HEK293 (cell line): ENCODE measurements at regions not wholly inside any gene's neighbourhood (a gene's known extent, or its start where the extent isn't known, plus 50 kb on each side); places are given as distances from the start of the nearest gene placed in this dataset.
"Not testable (repeated sequence)": the region's sequence is repeated elsewhere in the genome, so short reads cannot be mapped to it uniquely, and the experiment has no call there.

Experiments
- CTCF ChIA-PET: fragments of 350-600 bp; formaldehyde crosslinking; extraction: SDS; loops from one replicate; lab custom pipeline; 2021; ENCODE audit warnings: antibody characterized with exemption; lab: Yijun Ruan, JAX
- POLR2A ChIA-PET: fragments of 300-600 bp; formaldehyde crosslinking; extraction: SDS; loops from one replicate; lab custom pipeline; 2020; ENCODE audit warnings: antibody characterized with exemption, inconsistent platforms; lab: Yijun Ruan, JAX
- H3K27ac ChIP-seq: fragments of 200-500 bp; sonication (Bioruptor generic); 2 replicates; pipeline ENCODE4 v1.5.1; 2014; ENCODE audit warnings: low read depth, low read length, control low read depth, inconsistent platforms; ENCODE audit errors: extremely low read depth
- H3K36me3 ChIP-seq, 2 experiments: fragments of 200-500 bp in 1 of 2; sonication (Bioruptor generic) in 1 of 2; 1 replicate in 1 of 2; 2 replicates in 1 of 2; pipeline ENCODE4 v1.5.1; 2014 to 2017; ENCODE audit warnings: inconsistent platforms in 2 of 2, low read length in 2 of 2; ENCODE audit not compliant: control insufficient read depth in 2 of 2, insufficient read depth in 1 of 2
- H3K4me1 ChIP-seq: fragments of 200-500 bp; sonication (Bioruptor generic); 2 replicates; pipeline ENCODE4 v1.5.1; 2014; ENCODE audit warnings: mild to moderate bottlenecking, low read length, inconsistent platforms; ENCODE audit not compliant: control insufficient read depth, insufficient read depth
- H3K4me3 ChIP-seq: 2 replicates; pipeline ENCODE4 v1.5.1; 2011; ENCODE audit warnings: low read depth, mild to moderate bottlenecking, control low read depth, low read length, moderate library complexity
- H3K9me3 ChIP-seq: fragments of 200-500 bp; sonication (Bioruptor generic); 2 replicates; pipeline ENCODE4 v1.5.1; 2014; ENCODE audit warnings: low read depth, low read length, inconsistent platforms; ENCODE audit not compliant: control insufficient read depth, insufficient read depth
- GLIS1 ChIP-seq: fragments of 450-650 bp; formaldehyde crosslinking; IDR thresholded peaks from 2 replicates; pipeline ENCODE4 v1.5.1; 2016; ENCODE audit warnings: missing biosample characterization, missing genetic modification characterization
- HOXA7 ChIP-seq: sonication (generic); formaldehyde crosslinking; IDR thresholded peaks from 2 replicates; pipeline ENCODE4 v1.8.1; 2022; ENCODE audit warnings: missing genetic modification reagents, borderline replicate concordance
- PRDM1 ChIP-seq: fragments of 450-650 bp; formaldehyde crosslinking; IDR thresholded peaks from 2 replicates; pipeline ENCODE4; 2016; ENCODE audit warnings: missing biosample characterization, missing genetic modification characterization
- SP3 ChIP-seq: fragments of 450-650 bp; formaldehyde crosslinking; IDR thresholded peaks from 2 replicates; pipeline ENCODE4 v1.5.1; 2016; ENCODE audit warnings: missing biosample characterization, missing genetic modification characterization
- TCF7L2 ChIP-seq: IDR thresholded peaks from 2 replicates; pipeline ENCODE4 v1.6.1; 2011; ENCODE audit warnings: low read depth, mild to moderate bottlenecking, inconsistent platforms, low read length, moderate library complexity, borderline replicate concordance
- ZBTB17 ChIP-seq: fragments of 450-650 bp; formaldehyde crosslinking; IDR thresholded peaks from 2 replicates; pipeline ENCODE4 v1.5.1; 2016; ENCODE audit warnings: missing biosample characterization, missing genetic modification characterization
- ZNF112 ChIP-seq: fragments of 450-650 bp; formaldehyde crosslinking; IDR thresholded peaks from 2 replicates; pipeline ENCODE4 v1.5.0; 2017; ENCODE audit warnings: missing biosample characterization, missing genetic modification characterization
- ZNF146 ChIP-seq: fragments of 450-650 bp; formaldehyde crosslinking; IDR thresholded peaks from 2 replicates; pipeline ENCODE4 v1.5.1; 2016; ENCODE audit warnings: missing biosample characterization, missing genetic modification characterization
- ZNF19 ChIP-seq: fragments of 450-650 bp; formaldehyde crosslinking; IDR thresholded peaks from 2 replicates; pipeline ENCODE4; 2016; ENCODE audit warnings: missing biosample characterization, missing genetic modification characterization, low read depth
- ZNF335 ChIP-seq: fragments of 450-650 bp; formaldehyde crosslinking; conservative IDR thresholded peaks from 2 replicates; pipeline ENCODE4 v1.5.1; 2016; ENCODE audit warnings: missing biosample characterization, missing genetic modification characterization
- ZNF366 ChIP-seq: fragments of 450-650 bp; formaldehyde crosslinking; conservative IDR thresholded peaks from 2 replicates; pipeline ENCODE4 v1.5.1; 2016; ENCODE audit warnings: missing biosample characterization, missing genetic modification characterization
- ZNF596 ChIP-seq: fragments of 450-650 bp; IDR thresholded peaks from 2 replicates; pipeline ENCODE4 v1.5.0; 2018; ENCODE audit warnings: missing biosample characterization, mild to moderate bottlenecking, missing genetic modification characterization, moderate library complexity
- ZNF707 ChIP-seq: fragments of 450-650 bp; formaldehyde crosslinking; IDR thresholded peaks from 2 replicates; pipeline ENCODE4 v1.5.1; 2016; ENCODE audit warnings: missing biosample characterization, missing genetic modification characterization
- ZNF747 ChIP-seq: fragments of 450-650 bp; formaldehyde crosslinking; IDR thresholded peaks from 2 replicates; pipeline ENCODE4 v1.5.1; 2016; ENCODE audit warnings: missing biosample characterization, missing genetic modification characterization
- ZNF776 ChIP-seq: fragments of 450-650 bp; formaldehyde crosslinking; IDR thresholded peaks from 2 replicates; pipeline ENCODE4 v1.5.0; 2017; ENCODE audit warnings: missing biosample characterization, missing genetic modification characterization, borderline replicate concordance
- ZNF777 ChIP-seq: fragments of 450-650 bp; formaldehyde crosslinking; IDR thresholded peaks from 2 replicates; pipeline ENCODE4 v1.5.1; 2017; ENCODE audit warnings: missing biosample characterization, missing genetic modification characterization, borderline replicate concordance
- ZNF843 ChIP-seq: fragments of 450-650 bp; formaldehyde crosslinking; IDR thresholded peaks from 2 replicates; pipeline ENCODE4 v1.5.1; 2016; ENCODE audit warnings: missing biosample characterization, missing genetic modification characterization
- ZSCAN30 ChIP-seq: fragments of 450-650 bp; IDR thresholded peaks from 2 replicates; pipeline ENCODE4 v1.5.1; 2018; ENCODE audit warnings: missing biosample characterization, mild to moderate bottlenecking, missing genetic modification characterization, moderate library complexity
- TF ChIP-seq, protein P1 (sequence below): fragments of 450-650 bp; formaldehyde crosslinking; IDR thresholded peaks from 2 replicates; pipeline ENCODE4 v1.5.1; 2016; ENCODE audit warnings: missing biosample characterization, missing genetic modification characterization
- TF ChIP-seq, protein P2 (sequence below): fragments of 450-650 bp; formaldehyde crosslinking; IDR thresholded peaks from 2 replicates; pipeline ENCODE4 v1.5.1; 2017; ENCODE audit warnings: missing biosample characterization, missing genetic modification characterization
- TF ChIP-seq, protein P3 (sequence below): fragments of 450-650 bp; formaldehyde crosslinking; IDR thresholded peaks from 2 replicates; pipeline ENCODE4 v1.5.0; 2017; ENCODE audit warnings: missing biosample characterization, missing genetic modification characterization, borderline replicate concordance

DNA sequence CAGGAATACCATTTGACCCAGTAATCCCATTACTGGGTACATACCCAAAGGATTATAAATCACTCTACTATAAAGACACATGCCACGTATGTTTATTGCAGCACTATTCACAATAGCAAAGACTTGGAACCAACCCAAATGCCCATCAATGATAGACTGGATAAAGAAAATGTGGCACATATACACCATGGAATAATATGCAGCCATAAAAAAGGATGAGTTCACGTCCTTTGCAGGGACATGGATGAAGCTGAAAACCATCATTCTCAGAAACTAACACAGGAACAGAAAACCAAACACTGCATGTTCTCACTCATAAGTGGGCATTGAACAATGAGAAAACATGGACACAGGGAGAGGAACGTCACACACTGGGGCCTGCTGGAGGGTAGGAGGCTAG lies 556.1 kb upstream of the ADGRL2 start:
- H3K9me3 ChIP-seq, H3K36me3 ChIP-seq, H3K27ac ChIP-seq, POLR2A ChIA-PET, CTCF ChIA-PET, H3K4me1 ChIP-seq, H3K4me3 ChIP-seq: not testable (repeated sequence)
- peak; percentile 93 for TF ChIP-seq ZNF146 (tag by site-specific recombination)
- TF ChIP-seq, protein P1, sequence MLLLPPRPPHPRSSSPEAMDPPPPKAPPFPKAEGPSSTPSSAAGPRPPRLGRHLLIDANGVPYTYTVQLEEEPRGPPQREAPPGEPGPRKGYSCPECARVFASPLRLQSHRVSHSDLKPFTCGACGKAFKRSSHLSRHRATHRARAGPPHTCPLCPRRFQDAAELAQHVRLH (tag by site-specific recombination): peak; percentile 66

DNA sequence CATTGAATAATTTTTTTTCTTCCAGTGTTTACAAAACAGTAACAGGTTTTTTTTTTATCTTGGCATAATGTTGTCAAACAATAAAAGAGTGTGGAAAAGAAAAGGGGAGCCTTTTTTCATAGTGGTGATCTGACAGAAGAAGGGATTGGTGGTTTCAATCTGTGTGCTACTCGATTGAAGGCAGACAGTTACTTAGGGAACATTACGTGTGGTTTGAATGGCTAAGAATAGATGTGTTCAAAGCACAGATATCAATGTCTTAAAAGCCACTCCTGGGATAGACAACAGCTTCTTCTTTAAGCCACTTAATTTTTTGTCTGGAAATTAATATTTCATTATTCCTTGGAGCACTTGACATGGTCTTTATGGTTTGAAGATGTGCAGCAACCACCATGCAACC lies 558.6 kb upstream of the ADGRL2 start:
- Histone ChIP-seq H3K36me3 (no peaks in the 10 kb centered on the region), H3K27ac (no peak overlapping the region), H3K9me3 (no peaks in the 10 kb centered on the region), H3K4me3 (no peak overlapping the region), H3K4me1 (peaks cover 4% of the 10 kb centered on the region)
- POLR2A ChIA-PET: no interaction called here
- CTCF ChIA-PET: no interaction called here
- no peak for TF ChIP-seq ZNF843
- TF ChIP-seq, all 188 proteins: peak for 0

DNA sequence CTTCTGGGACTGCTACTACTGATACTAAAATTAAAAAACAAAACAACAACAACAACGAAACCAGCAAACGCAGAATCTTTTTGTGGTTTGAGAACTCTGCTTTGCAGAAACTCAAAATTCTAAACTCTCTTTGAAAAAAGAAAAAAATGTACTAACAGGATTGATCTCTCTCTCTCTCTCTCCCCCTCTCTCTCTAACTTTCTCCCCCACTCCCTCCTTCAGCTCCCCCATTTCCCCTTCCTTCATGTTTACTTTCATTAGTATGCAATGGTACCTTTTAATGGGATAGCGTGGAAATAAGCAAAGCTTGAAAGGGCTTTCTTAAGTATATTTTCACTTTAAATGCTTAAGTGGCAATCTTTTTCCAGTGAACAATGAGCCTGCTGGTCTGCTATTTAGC lies 562.6 kb upstream of the ADGRL2 start:
- Histone ChIP-seq H3K4me1 (peaks cover 5% of the 10 kb centered on the region), H3K9me3 (no peaks in the 10 kb centered on the region), H3K27ac (no peak overlapping the region), H3K4me3 (no peak overlapping the region), H3K36me3 (no peaks in the 10 kb centered on the region)
- TF ChIP-seq ZNF596 (tag by site-specific recombination) (peak; percentile 87), ZNF777 (tag by site-specific recombination) (no peak), PRDM1 (peak; percentile 94), ZNF335 (tag by site-specific recombination) (peak; percentile 21; the same call in 1 of the 2 replicates), ZNF112 (tag by site-specific recombination) (no peak), ZNF366 (tag by site-specific recombination) (peak; percentile 40; the same call in 1 of the 2 replicates)
- TF ChIP-seq, protein P2, sequence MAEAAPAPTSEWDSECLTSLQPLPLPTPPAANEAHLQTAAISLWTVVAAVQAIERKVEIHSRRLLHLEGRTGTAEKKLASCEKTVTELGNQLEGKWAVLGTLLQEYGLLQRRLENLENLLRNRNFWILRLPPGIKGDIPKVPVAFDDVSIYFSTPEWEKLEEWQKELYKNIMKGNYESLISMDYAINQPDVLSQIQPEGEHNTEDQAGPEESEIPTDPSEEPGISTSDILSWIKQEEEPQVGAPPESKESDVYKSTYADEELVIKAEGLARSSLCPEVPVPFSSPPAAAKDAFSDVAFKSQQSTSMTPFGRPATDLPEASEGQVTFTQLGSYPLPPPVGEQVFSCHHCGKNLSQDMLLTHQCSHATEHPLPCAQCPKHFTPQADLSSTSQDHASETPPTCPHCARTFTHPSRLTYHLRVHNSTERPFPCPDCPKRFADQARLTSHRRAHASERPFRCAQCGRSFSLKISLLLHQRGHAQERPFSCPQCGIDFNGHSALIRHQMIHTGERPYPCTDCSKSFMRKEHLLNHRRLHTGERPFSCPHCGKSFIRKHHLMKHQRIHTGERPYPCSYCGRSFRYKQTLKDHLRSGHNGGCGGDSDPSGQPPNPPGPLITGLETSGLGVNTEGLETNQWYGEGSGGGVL: peak; percentile 80
- POLR2A ChIA-PET: no interaction called here
- CTCF ChIA-PET: interaction anchor here (0.7 to 0.8 kb wide), 2 partner anchors 11 to 17 kb away, joined by 3 read pairs; no protein-coding TSS in a partner anchor

DNA sequence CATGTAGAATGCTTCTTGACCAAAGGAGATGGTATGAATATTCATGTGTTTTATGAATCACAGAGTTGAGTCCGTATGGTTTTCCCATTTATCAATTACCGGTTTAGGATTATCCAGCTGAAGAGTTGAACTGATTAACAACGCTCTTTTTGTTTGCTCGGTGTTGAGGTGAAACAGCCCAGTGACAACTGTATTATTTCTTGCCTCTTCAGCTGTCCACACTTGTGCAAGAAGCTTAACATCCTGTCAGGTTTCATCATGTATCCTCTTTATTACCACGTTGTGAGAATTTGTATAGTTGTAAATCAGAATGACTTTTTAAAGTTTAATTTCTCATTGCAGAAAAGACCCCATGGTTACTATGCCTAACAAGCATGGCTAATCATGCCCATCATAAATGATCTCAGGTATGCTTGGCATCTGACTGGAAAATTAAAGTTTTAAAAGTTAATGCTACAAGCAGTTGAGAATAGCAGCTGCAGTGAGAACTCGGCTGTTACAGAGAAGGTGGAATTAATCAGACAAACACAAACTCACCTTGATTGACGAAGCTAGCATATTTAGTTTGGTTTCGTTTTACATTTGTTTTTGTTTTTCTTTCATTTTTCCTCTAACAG lies 563.2 kb upstream of the ADGRL2 start:
- Histone ChIP-seq H3K9me3 (no peaks in the 10 kb centered on the region), H3K4me3 (no peak overlapping the region), H3K27ac (no peak overlapping the region), H3K36me3 (no peaks in the 10 kb centered on the region), H3K4me1 (peaks cover 8% of the 10 kb centered on the region)
- ChIA-PET CTCF (interaction anchor here (0.6 to 0.8 kb wide), 3 partner anchors 11 to 935 kb away, joined by 3 read pairs; no protein-coding TSS in a partner anchor), POLR2A (no interaction called here)
- no peak for TF ChIP-seq ZNF19
- TF ChIP-seq, protein P3, sequence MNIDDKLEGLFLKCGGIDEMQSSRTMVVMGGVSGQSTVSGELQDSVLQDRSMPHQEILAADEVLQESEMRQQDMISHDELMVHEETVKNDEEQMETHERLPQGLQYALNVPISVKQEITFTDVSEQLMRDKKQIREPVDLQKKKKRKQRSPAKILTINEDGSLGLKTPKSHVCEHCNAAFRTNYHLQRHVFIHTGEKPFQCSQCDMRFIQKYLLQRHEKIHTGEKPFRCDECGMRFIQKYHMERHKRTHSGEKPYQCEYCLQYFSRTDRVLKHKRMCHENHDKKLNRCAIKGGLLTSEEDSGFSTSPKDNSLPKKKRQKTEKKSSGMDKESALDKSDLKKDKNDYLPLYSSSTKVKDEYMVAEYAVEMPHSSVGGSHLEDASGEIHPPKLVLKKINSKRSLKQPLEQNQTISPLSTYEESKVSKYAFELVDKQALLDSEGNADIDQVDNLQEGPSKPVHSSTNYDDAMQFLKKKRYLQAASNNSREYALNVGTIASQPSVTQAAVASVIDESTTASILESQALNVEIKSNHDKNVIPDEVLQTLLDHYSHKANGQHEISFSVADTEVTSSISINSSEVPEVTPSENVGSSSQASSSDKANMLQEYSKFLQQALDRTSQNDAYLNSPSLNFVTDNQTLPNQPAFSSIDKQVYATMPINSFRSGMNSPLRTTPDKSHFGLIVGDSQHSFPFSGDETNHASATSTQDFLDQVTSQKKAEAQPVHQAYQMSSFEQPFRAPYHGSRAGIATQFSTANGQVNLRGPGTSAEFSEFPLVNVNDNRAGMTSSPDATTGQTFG (tag by site-specific recombination): no peak
- no peak for TF ChIP-seq ZSCAN30 (tag by site-specific recombination)
- no peak for TF ChIP-seq SP3 (tag by site-specific recombination)
- TF ChIP-seq ZNF707 (tag by site-specific recombination): no peak
- TF ChIP-seq TCF7L2: no peak
- no peak for TF ChIP-seq HOXA7 (CRISPR knock-in tag)
- no peak for TF ChIP-seq ZNF776 (tag by site-specific recombination)
- no peak for TF ChIP-seq GLIS1 (tag by site-specific recombination)
- no peak for TF ChIP-seq ZNF747 (tag by site-specific recombination)
- TF ChIP-seq ZBTB17 (tag by site-specific recombination): peak; percentile 9; the same call in 1 of the 2 replicates
